Neural progenitor cell (in vitro differentiated cells): ENCODE measurements at regions not wholly inside any gene's neighbourhood (a gene's known extent, or its start where the extent isn't known, plus 50 kb on each side); places are given as distances from the start of the nearest gene placed in this dataset.

Experiments used
- DNase-seq: peaks from one replicate; pipeline ENCODE4 v3.0.0-alpha.2; 2016; ENCODE audit warnings: low spot score
- H2AFZ ChIP-seq: fragments of 200-600 bp; sonication (generic); replicated peaks from 2 replicates; pipeline ENCODE4 v1.6.1; 2016; ENCODE audit warnings: antibody characterized with exemption
- H3F3A ChIP-seq: fragments of 200-600 bp; sonication (generic); 2 replicates; pipeline ENCODE4 v1.6.1; 2016; ENCODE audit warnings: antibody characterized with exemption, low read depth
- H3K27ac ChIP-seq: fragments of 200-600 bp; sonication (generic); 2 replicates; pipeline ENCODE4 v1.5.1; 2016; ENCODE audit warnings: mild to moderate bottlenecking
- H3K27me3 ChIP-seq: fragments of 200-600 bp; sonication (generic); 2 replicates; pipeline ENCODE4 v1.6.1; 2016; ENCODE audit warnings: mild to moderate bottlenecking, moderate library complexity
- H3K36me3 ChIP-seq: fragments of 200-600 bp; sonication (generic); 2 replicates; pipeline ENCODE4 v1.5.1; 2016
- H3K4me1 ChIP-seq: fragments of 200-600 bp; sonication (generic); 2 replicates; pipeline ENCODE4 v1.6.1; 2016; ENCODE audit warnings: mixed run types
- H3K4me2 ChIP-seq: fragments of 200-600 bp; sonication (generic); 2 replicates; pipeline ENCODE4 v1.6.1; 2016
- H3K4me3 ChIP-seq: fragments of 200-600 bp; sonication (generic); 2 replicates; pipeline ENCODE4 v1.5.1; 2016
- H3K79me2 ChIP-seq: fragments of 200-600 bp; sonication (generic); 2 replicates; pipeline ENCODE4 v1.6.1; 2016; ENCODE audit warnings: low read depth
- H3K9ac ChIP-seq: fragments of 200-600 bp; sonication (generic); 2 replicates; pipeline ENCODE4 v1.6.1; 2016
- H3K9me3 ChIP-seq: fragments of 200-600 bp; sonication (generic); 2 replicates; pipeline ENCODE4 v1.5.1; 2016; ENCODE audit warnings: low read depth
- H4K20me1 ChIP-seq: fragments of 200-600 bp; sonication (generic); 2 replicates; pipeline ENCODE4 v1.6.1; 2016; ENCODE audit warnings: low read depth
- H3K27ac Mint-ChIP-seq: 3 replicates; pipeline ENCODE4 v1.8.0; 2021; ENCODE audit warnings: mixed read lengths
- H3K27me3 Mint-ChIP-seq: 2 replicates; pipeline ENCODE4 v1.8.0; 2022; ENCODE audit warnings: low read depth, mild to moderate bottlenecking, inconsistent platforms, moderate library complexity, mixed read lengths; ENCODE audit not compliant: insufficient read depth
- H3K36me3 Mint-ChIP-seq: 3 replicates; pipeline ENCODE4 v1.8.0; 2021; ENCODE audit warnings: mixed read lengths
- H3K4me1 Mint-ChIP-seq: 3 replicates; pipeline ENCODE4 v1.8.0; 2021; ENCODE audit warnings: mixed read lengths
- H3K4me3 Mint-ChIP-seq: 3 replicates; pipeline ENCODE4 v1.8.0; 2021; ENCODE audit warnings: mild to moderate bottlenecking, moderate library complexity, mixed read lengths
- H3K9me3 Mint-ChIP-seq: 3 replicates; pipeline ENCODE4 v1.8.0; 2020; ENCODE audit warnings: mixed read lengths
- CTCF ChIP-seq: fragments of 200-600 bp; sonication (generic); IDR thresholded peaks from 2 replicates; pipeline ENCODE4 v1.5.1; 2017; ENCODE audit warnings: antibody characterized with exemption, mild to moderate bottlenecking
- EZH2 ChIP-seq: fragments of 200-600 bp; sonication (generic); IDR thresholded peaks from 2 replicates; pipeline ENCODE4 v1.6.1; 2017; ENCODE audit warnings: antibody characterized with exemption, mild to moderate bottlenecking, moderate library complexity
- EZH2phosphoT487 ChIP-seq: fragments of 200-600 bp; sonication (generic); IDR thresholded peaks from 2 replicates; pipeline ENCODE4 v1.6.1; 2017; ENCODE audit warnings: antibody characterized with exemption

- Mint-ChIP-seq H3K9me3 (no peaks in the 10 kb centered on the region), H3K4me1 (no peaks in the 10 kb centered on the region), H3K36me3 (no peaks in the 10 kb centered on the region), H3K4me3 (no peak overlapping the region), H3K27me3 (no peaks in the 10 kb centered on the region), H3K27ac (no peak overlapping the region)
- H3K4me3 ChIP-seq = no peak overlapping the region
- no peaks in the 10 kb centered on the region for H3K4me1 ChIP-seq
- H3K27ac ChIP-seq = no peak overlapping the region
- no peak overlapping the region for H3K9ac ChIP-seq
- H3K79me2 ChIP-seq = no peaks in the 10 kb centered on the region
- H3F3A ChIP-seq = no peaks in the 10 kb centered on the region
- no peaks in the 10 kb centered on the region for H3K9me3 ChIP-seq
- TF ChIP-seq CTCF (no peak), EZH2phosphoT487 (no peak), EZH2 (no peak)
- H3K36me3 ChIP-seq = no peaks in the 10 kb centered on the region
- no peak overlapping the region for H2AFZ ChIP-seq
- DNase-seq = no peak
- no peaks in the 10 kb centered on the region for H4K20me1 ChIP-seq
- no peaks in the 10 kb centered on the region for H3K27me3 ChIP-seq
- H3K4me2 ChIP-seq = no peak overlapping the region
These were observed 268.1 kb upstream of the UBE2E2 start for GRCh38 chr3:22935040-22935439.

GRCh38 chr3:22937536-22937935 is 265.6 kb upstream of the UBE2E2 start:
- Mint-ChIP-seq H3K4me3 (no peak overlapping the region), H3K27ac (no peak overlapping the region), H3K36me3 (no peaks in the 10 kb centered on the region), H3K4me1 (no peaks in the 10 kb centered on the region), H3K27me3 (no peaks in the 10 kb centered on the region), H3K9me3 (no peaks in the 10 kb centered on the region)
- Histone ChIP-seq H3F3A (no peaks in the 10 kb centered on the region), H3K27ac (no peak overlapping the region), H4K20me1 (no peaks in the 10 kb centered on the region), H3K4me2 (no peak overlapping the region), H3K9ac (no peak overlapping the region), H3K4me3 (no peak overlapping the region), H3K36me3 (no peaks in the 10 kb centered on the region), H3K4me1 (no peaks in the 10 kb centered on the region), H2AFZ (no peak overlapping the region), H3K9me3 (no peaks in the 10 kb centered on the region), H3K79me2 (no peaks in the 10 kb centered on the region), H3K27me3 (no peaks in the 10 kb centered on the region)
- DNase-seq = no peak
- TF ChIP-seq CTCF (no peak), EZH2 (no peak), EZH2phosphoT487 (no peak)

- Histone ChIP-seq H3K79me2 (no peaks in the 10 kb centered on the region), H3K4me1 (no peaks in the 10 kb centered on the region), H3K4me2 (no peak overlapping the region), H3F3A (no peaks in the 10 kb centered on the region), H4K20me1 (no peaks in the 10 kb centered on the region), H3K9me3 (no peaks in the 10 kb centered on the region), H3K27ac (no peak overlapping the region), H3K4me3 (no peak overlapping the region), H3K36me3 (no peaks in the 10 kb centered on the region), H3K9ac (no peak overlapping the region), H2AFZ (no peak overlapping the region), H3K27me3 (no peaks in the 10 kb centered on the region)
- no peak for TF ChIP-seq EZH2
- TF ChIP-seq EZH2phosphoT487 = no peak
- TF ChIP-seq CTCF = no peak
- no peak overlapping the region for H3K27ac Mint-ChIP-seq
- no peaks in the 10 kb centered on the region for H3K36me3 Mint-ChIP-seq
- H3K4me3 Mint-ChIP-seq = no peak overlapping the region
- no peaks in the 10 kb centered on the region for H3K9me3 Mint-ChIP-seq
- H3K4me1 Mint-ChIP-seq = no peaks in the 10 kb centered on the region
- no peak for DNase-seq
- no peaks in the 10 kb centered on the region for H3K27me3 Mint-ChIP-seq
These were observed 264.4 kb upstream of the UBE2E2 start for GRCh38 chr3:22938739-22939138.

- Mint-ChIP-seq H3K9me3 (no peaks in the 10 kb centered on the region), H3K27ac (no peak overlapping the region), H3K36me3 (no peaks in the 10 kb centered on the region), H3K27me3 (no peaks in the 10 kb centered on the region), H3K4me3 (no peak overlapping the region), H3K4me1 (no peaks in the 10 kb centered on the region)
- TF ChIP-seq CTCF (no peak), EZH2phosphoT487 (no peak), EZH2 (no peak)
- no peak overlapping the region for H3K9ac ChIP-seq
- H3K4me2 ChIP-seq = no peak overlapping the region
- no peaks in the 10 kb centered on the region for H3K79me2 ChIP-seq
- no peaks in the 10 kb centered on the region for H3K9me3 ChIP-seq
- H3F3A ChIP-seq = no peaks in the 10 kb centered on the region
- no peak overlapping the region for H3K27ac ChIP-seq
- no peaks in the 10 kb centered on the region for H4K20me1 ChIP-seq
- no peaks in the 10 kb centered on the region for H3K36me3 ChIP-seq
- no peaks in the 10 kb centered on the region for H3K4me1 ChIP-seq
- no peak overlapping the region for H2AFZ ChIP-seq
- no peak for DNase-seq
- H3K4me3 ChIP-seq = no peak overlapping the region
- H3K27me3 ChIP-seq = no peaks in the 10 kb centered on the region
These were observed 263.8 kb upstream of the UBE2E2 start for GRCh38 chr3:22939349-22939748.
